AG10803 (cell line): ENCODE measurements at regions not wholly inside any gene's neighbourhood (a gene's known extent, or its start where the extent isn't known, plus 50 kb on each side); places are given as distances from the start of the nearest gene placed in this dataset.

Experiments
- DNase-seq: peaks from one replicate; pipeline ENCODE4 v3.0.0; 2010; ENCODE audit warnings: low read depth
- H3K4me3 ChIP-seq: 2 replicates; pipeline ENCODE4 v1.5.1; 2011; ENCODE audit warnings: mild to moderate bottlenecking, low read length, control low read depth
- TF ChIP-seq, protein P1 (sequence below): conservative IDR thresholded peaks from 2 replicates; pipeline ENCODE4 v1.5.1; 2011; ENCODE audit warnings: mild to moderate bottlenecking, low read length, control low read depth, inconsistent platforms

DNA sequence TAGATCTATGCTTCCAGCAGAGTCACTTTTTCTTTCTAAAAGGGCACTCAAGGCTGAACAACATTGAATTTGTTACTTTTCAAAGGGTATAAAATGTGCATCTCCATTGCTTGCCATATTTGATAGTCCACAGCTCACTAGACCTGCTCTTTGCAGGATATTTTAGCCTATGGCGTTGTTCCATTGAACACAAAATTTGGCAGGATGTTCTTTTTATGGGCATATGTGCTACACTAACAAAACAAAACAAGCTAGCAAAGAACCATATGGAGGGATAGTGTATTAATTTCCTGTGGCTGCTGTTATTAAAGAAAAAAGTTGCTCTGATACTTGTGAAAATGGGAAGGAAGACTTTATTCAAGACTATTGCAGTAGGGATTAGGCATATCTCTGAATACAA lies 828.7 kb downstream of the TYW1 start:
- no peak overlapping the region for H3K4me3 ChIP-seq
- no peak for DNase-seq
- TF ChIP-seq, protein P1, sequence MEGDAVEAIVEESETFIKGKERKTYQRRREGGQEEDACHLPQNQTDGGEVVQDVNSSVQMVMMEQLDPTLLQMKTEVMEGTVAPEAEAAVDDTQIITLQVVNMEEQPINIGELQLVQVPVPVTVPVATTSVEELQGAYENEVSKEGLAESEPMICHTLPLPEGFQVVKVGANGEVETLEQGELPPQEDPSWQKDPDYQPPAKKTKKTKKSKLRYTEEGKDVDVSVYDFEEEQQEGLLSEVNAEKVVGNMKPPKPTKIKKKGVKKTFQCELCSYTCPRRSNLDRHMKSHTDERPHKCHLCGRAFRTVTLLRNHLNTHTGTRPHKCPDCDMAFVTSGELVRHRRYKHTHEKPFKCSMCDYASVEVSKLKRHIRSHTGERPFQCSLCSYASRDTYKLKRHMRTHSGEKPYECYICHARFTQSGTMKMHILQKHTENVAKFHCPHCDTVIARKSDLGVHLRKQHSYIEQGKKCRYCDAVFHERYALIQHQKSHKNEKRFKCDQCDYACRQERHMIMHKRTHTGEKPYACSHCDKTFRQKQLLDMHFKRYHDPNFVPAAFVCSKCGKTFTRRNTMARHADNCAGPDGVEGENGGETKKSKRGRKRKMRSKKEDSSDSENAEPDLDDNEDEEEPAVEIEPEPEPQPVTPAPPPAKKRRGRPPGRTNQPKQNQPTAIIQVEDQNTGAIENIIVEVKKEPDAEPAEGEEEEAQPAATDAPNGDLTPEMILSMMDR: no peak

DNA sequence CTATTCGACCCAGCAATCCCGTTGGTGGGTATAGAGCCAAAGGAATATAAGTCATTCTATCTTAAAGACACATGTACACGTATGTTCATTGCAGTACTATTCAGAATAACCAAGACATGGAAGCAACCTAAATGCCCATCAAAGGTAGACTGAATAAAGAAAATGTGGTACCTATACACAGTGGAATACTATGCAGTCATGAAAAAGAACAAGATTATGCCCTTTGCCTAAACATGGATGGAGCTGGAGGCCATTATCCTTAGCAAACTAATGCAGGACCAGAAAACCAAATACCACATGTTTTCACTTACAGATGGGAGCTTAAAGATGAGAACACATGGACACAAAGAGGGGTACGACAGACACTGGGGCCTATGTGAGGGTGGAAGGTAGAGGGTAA lies 845.3 kb downstream of the TYW1 start:
- no peak overlapping the region for H3K4me3 ChIP-seq
- no peak for DNase-seq
- TF ChIP-seq, protein P1: no peak

DNA sequence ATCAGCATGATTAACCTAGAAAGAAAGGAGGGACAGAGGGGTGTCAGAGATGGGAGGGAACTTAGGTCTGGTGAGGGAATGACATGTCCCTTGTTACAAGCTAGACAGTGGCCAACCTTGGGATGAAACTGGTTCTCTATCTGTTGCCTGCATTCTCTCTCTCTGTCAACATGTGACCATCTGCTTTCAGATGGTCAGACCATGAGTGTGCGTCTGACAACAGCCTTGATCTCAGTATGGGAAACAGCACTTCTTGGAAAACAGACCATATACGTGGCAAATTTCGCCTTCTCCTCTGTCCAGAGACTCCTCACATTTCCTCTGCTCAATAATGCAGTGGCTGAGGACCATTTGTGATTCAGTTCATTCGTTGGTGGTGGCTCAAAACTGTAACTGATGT lies 845.9 kb downstream of the TYW1 start:
- no peak overlapping the region for H3K4me3 ChIP-seq
- TF ChIP-seq, protein P1: no peak
- DNase-seq: peak; percentile 26

DNA sequence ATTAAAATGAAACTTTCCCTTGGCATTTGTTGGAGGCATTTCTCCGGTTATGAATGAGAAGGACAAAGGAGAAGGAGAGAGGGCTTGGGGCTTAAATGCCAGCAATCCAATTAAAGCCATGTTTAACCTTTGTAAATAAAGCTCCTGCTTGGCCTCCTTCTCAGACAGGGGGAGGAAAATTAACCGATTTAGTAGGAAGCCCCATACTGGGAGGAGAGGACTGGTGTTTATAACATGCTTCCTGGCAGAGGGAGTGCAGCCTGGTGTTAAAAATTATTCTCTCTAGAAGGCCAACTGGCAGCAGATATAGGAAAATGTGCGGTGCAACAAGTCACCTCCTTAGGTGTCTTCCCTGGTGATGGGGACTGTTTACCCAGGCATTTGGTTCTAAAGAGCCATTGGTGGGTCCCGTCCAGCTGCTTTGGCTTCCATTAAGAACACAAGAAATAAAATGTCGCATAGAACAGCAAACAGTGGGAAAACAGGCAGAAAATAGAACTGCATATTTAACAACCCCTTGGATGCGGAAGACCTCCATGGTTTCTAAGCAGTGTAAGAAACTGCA lies 846.5 kb downstream of the TYW1 start:
- no peak for DNase-seq
- TF ChIP-seq, protein P1: no peak
- H3K4me3 ChIP-seq: no peak overlapping the region

DNA sequence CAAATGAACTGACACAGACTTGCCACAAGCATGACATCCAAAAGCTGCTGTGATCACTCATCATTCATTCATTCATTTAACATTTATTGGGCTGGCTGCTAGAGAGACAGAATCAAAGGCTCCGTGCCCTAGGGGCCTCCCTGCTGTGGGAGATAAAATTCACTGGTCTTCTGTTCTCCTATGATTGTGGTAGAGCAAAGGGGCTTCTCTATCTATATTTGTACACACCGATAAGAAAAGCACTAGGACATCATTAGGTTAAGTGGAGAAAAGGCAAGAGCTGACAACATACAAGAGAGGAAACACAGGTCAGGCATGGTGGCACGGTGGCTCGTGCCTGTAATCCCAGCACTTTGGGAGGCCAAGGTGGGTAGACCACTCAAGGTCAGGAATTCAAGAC lies 847.0 kb downstream of the TYW1 start:
- H3K4me3 ChIP-seq: no peak overlapping the region
- DNase-seq: no peak
- TF ChIP-seq, protein P1: no peak

DNA sequence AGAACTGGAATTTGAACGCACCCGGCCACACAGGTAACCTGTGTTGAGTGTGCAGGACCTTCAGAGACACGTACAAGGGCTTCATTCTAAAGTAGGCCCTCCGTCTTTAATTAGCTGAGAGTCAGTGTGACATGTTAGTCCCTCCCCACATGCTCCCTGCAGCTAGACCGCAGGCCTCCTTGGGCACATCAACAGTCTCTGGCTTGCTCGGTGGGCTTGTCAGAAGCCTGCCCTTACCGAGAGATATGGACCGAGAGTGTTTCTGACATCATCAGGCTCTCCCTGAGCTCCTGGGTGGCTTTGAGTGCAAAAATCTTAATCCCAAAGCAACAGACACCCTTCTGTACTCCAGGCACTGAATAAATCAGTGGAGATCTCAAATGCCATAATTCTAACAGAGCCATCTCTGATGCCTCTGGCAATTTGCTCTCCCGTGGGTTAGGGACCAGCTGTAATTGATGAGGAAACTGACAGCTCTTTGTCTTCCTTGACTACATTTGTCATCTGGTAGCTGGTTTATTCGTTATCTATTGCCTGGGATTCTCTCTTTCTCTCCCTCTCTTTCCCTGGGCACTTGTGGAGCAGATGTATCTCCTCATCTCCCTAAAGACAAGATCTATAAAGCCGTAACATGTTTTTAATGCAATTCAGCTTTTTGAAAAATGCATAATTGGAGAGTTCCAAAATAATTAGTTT lies 850.6 kb downstream of the TYW1 start:
- no peak overlapping the region for H3K4me3 ChIP-seq
- no peak for DNase-seq
- TF ChIP-seq, protein P1: no peak
